Breast epithelium (tissue), 4 donors: ENCODE measurements at regions not wholly inside any gene's neighbourhood (a gene's known extent, or its start where the extent isn't known, plus 50 kb on each side); places are given as distances from the start of the nearest gene placed in this dataset.

ENCODE experiments used
- DNase-seq, 2 donors: peaks; one replicate each; pipeline ENCODE4 v3.0.0-alpha.2; 2019; ENCODE audit warnings: low spot score in 2 of 2
- H3K27ac ChIP-seq, 2 donors: fragments of 200-600 bp; sonication (generic) in 1 of 2; one replicate each; pipeline ENCODE4 v1.5.1; 2016 to 2019; ENCODE audit warnings: mild to moderate bottlenecking in 1 of 2
- H3K27me3 ChIP-seq, 2 donors: fragments of 200-600 bp; sonication (generic) in 1 of 2; one replicate each; pipeline versions ENCODE4 v1.5.1 to v1.6.0; 2017 to 2019; ENCODE audit warnings: control low read depth in 1 of 2, mild to moderate bottlenecking in 1 of 2
- H3K36me3 ChIP-seq: fragments of 200-600 bp; one replicate; pipeline ENCODE4 v1.5.1; 2019
- H3K4me1 ChIP-seq, 2 donors: fragments of 200-600 bp; sonication (generic); one replicate each; pipeline ENCODE4 v1.5.1; 2016 to 2019; ENCODE audit warnings: control low read depth in 1 of 2
- H3K4me3 ChIP-seq, 3 donors: fragments of 200-600 bp; sonication (generic); 1 replicate in 2 of 3; 2 replicates in 1 of 3; pipeline ENCODE4 v1.5.1; 2016 to 2019; ENCODE audit warnings: mild to moderate bottlenecking in 3 of 3, moderate library complexity in 2 of 3
- H3K9me3 ChIP-seq, 2 donors: fragments of 200-600 bp; sonication (generic) in 1 of 2; one replicate each; pipeline ENCODE4 v1.5.1; 2016 to 2019; ENCODE audit warnings: control low read depth in 1 of 2
- CTCF ChIP-seq, 3 donors: fragments of 450-650 bp; IDR thresholded peaks; one replicate each; pipeline ENCODE4 v1.5.1; 2016 to 2017; ENCODE audit warnings: antibody characterized with exemption in 3 of 3, mild to moderate bottlenecking in 3 of 3, moderate library complexity in 3 of 3
- POLR2A ChIP-seq: fragments of 450-650 bp; IDR thresholded peaks from one replicate; pipeline ENCODE4 v1.6.1; 2016; ENCODE audit warnings: antibody characterized with exemption, mild to moderate bottlenecking, moderate library complexity
- POLR2AphosphoS5 ChIP-seq, 3 donors: sonication (generic); formaldehyde crosslinking; IDR thresholded peaks; one replicate each; pipeline ENCODE4 v1.6.1; 2017; ENCODE audit warnings: antibody characterized with exemption in 3 of 3
- intact Hi-C: fragments of 100-400 bp; cut with DNase I; formaldehyde crosslinking; loops from one replicate; pipeline ENCODE4 v1.15.1; 2023; ENCODE audit warnings: low total_unique reads

DNA sequence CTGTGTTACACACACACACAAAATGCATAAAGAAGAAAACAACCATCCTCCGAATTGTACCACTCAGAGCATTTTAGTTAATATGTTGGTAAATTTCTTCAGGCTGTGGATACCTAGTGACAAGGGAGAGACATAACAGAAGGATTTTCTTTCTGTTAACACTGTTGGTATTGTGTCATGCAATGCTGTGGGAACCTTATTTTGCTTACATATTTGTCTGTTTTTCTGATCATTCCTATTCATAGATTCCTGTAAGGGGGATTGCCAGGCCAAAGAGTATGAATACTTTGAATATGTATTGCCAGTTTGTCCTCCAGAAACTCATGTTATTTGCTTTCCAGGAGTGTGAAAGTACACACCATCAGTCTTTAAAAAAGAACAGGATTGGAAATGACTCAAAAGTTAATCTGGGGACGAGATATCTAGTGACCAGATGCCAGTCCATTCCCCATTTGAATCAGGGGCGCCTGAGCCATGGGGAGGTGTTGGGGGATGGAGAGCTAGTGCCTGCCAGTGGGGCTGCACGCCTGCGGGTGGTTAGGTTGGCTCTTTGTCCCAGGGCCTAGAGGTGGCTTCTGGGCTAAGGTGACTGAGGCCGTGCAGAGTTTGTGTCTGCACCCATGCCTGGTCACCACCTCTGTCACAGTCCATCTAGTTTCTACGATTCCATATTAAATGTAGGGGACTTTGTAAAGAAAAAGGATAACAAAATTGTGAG lies 142.0 kb downstream of the PTPN20 start:
- Histone ChIP-seq H3K36me3 (no peaks in the 10 kb centered on the region), H3K4me3 (no peak overlapping the region), H3K27ac (no peak overlapping the region), H3K4me1 (no peaks in the 10 kb centered on the region), H3K27me3 (no peaks in the 10 kb centered on the region), H3K9me3 (no peaks in the 10 kb centered on the region)
- intact Hi-C loops: no loop called here
- no peak for TF ChIP-seq POLR2AphosphoS5 (IDR thresholded peaks at IDR 0.05)
- no peak for TF ChIP-seq CTCF (IDR thresholded peaks at IDR 0.05)
- TF ChIP-seq POLR2A: no peak
- no peak for DNase-seq

GRCh38 chr10:47054974-47055373 lies 143.7 kb downstream of the PTPN20 start:
- Histone ChIP-seq H3K4me1 (no peaks in the 10 kb centered on the region), H3K4me3 (no peak overlapping the region), H3K27me3 (no peaks in the 10 kb centered on the region), H3K9me3 (no peaks in the 10 kb centered on the region), H3K27ac (no peak overlapping the region), H3K36me3 (no peaks in the 10 kb centered on the region)
- TF ChIP-seq CTCF (IDR thresholded peaks at IDR 0.05) (no peak), POLR2A (no peak), POLR2AphosphoS5 (IDR thresholded peaks at IDR 0.05) (no peak)
- intact Hi-C loops: no loop called here
- DNase-seq: no peak

DNA sequence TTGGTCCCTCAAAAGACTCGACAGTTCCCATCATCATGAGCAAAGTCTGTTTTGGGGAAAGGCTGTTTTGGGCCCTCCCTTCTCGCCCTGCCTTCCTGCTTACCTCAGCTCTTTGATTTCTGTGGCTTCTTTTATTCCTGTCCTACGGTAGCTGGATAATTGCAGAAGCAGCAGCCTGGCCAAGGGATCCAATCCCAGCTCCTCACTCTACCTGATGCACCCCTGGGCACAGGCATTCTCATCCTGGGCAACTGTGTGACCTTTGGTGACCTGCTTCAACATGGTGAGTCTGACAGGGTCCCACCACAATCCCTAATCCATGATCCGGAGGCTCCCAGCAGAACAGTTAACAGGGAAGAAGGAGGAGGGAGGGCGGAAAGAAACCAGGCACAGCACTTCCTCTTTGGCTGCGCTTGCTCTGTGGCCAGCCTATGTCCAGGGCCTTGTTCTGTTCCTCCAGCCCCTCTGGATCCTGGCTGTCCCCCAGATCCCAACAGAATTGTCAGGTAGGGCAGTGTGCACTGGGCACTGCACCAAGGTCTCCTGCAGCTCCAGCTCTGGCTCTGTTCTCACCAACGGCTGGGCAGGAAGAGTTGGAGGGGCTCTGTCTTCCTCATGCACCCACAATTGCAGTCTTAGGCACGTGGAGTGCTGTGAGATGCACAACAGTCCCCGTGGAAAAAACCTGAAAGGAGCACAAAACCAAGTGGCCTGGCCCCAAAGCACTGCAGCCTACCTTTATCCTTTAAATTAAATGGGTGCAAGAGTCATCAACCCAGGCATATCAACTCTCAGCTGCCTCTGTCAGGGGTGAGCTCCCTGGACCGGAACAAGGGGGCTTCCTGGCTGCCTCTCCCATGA lies 144.4 kb downstream of the PTPN20 start:
- no peaks in the 10 kb centered on the region for H3K36me3 ChIP-seq
- intact Hi-C loops: no loop called here
- no peak overlapping the region for H3K27ac ChIP-seq
- no peaks in the 10 kb centered on the region for H3K27me3 ChIP-seq
- TF ChIP-seq POLR2A (no peak), CTCF (IDR thresholded peaks at IDR 0.05) (no peak), POLR2AphosphoS5 (IDR thresholded peaks at IDR 0.05) (no peak)
- no peaks in the 10 kb centered on the region for H3K4me1 ChIP-seq
- no peak overlapping the region for H3K4me3 ChIP-seq
- H3K9me3 ChIP-seq: no peaks in the 10 kb centered on the region
- DNase-seq: no peak

DNA sequence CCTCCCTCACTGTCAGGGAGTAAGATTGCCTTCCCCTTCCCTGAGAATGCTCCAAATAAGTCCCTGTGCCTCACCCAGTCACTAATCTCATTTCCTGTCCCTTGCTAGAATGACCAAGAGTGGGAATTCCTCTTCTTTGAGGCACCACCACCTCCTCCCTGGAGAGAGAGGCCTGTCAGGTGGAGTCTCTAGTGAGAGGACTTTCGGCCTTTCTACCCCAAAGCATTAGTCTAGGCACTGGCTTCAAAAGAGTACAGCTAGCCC lies 145.0 kb downstream of the PTPN20 start:
- no peak for DNase-seq
- no peak overlapping the region for H3K4me3 ChIP-seq
- no peak overlapping the region for H3K27ac ChIP-seq
- intact Hi-C loops: no loop called here
- H3K27me3 ChIP-seq: no peaks in the 10 kb centered on the region
- no peaks in the 10 kb centered on the region for H3K4me1 ChIP-seq
- TF ChIP-seq CTCF (IDR thresholded peaks at IDR 0.05) (no peak), POLR2AphosphoS5 (IDR thresholded peaks at IDR 0.05) (no peak), POLR2A (no peak)
- no peaks in the 10 kb centered on the region for H3K9me3 ChIP-seq
- no peaks in the 10 kb centered on the region for H3K36me3 ChIP-seq

GRCh38 chr10:47057471-47057870 lies 146.2 kb downstream of the PTPN20 start:
- DNase-seq: no peak
- H3K4me3 ChIP-seq: no peak overlapping the region
- H3K36me3 ChIP-seq: no peaks in the 10 kb centered on the region
- H3K27ac ChIP-seq: no peak overlapping the region
- no peaks in the 10 kb centered on the region for H3K27me3 ChIP-seq
- TF ChIP-seq CTCF (IDR thresholded peaks at IDR 0.05) (no peak), POLR2A (no peak), POLR2AphosphoS5 (IDR thresholded peaks at IDR 0.05) (no peak)
- no peaks in the 10 kb centered on the region for H3K4me1 ChIP-seq
- no peaks in the 10 kb centered on the region for H3K9me3 ChIP-seq
- intact Hi-C loops: no loop called here
